ENCODE measurements at regions not wholly inside any gene's neighbourhood (a gene's known extent, or its start where the extent isn't known, plus 50 kb on each side); places are given as distances from the start of the nearest gene placed in this dataset.

DNA sequence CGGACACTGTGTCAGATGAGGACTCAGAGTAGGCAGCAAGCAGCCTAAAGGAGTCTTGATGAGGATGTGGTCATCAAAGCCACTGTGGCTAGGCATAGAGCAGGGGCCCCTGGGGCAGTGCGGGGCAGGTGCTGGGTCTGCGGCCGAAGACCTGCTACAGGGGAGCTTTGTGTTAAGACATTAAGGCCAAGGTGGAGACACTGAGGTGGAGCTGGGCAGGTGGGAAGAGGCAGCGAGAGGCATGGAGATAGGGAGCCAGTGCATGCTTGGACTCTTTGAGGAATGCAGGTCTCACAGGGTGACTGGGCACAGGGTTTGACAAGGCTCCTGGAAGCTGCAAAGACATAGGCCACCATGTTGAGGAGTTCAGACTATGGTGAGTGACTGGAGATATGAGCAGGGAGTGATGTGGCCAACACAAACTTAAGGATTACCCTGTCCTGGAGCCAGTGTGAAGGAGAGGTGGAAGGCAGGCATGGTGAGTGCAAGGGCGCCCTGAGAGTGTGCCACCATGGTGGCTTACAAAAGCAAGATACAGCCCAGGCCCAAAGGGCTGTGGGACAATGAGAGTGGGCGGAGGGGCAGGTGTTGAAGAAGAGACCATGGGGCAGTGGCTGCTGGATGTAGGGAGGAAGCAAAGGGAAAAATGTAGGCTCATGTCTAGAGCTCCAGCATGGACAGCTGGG, 450.9 kb upstream of the HS6ST1 start:
- no peak for DNase-seq

DNA sequence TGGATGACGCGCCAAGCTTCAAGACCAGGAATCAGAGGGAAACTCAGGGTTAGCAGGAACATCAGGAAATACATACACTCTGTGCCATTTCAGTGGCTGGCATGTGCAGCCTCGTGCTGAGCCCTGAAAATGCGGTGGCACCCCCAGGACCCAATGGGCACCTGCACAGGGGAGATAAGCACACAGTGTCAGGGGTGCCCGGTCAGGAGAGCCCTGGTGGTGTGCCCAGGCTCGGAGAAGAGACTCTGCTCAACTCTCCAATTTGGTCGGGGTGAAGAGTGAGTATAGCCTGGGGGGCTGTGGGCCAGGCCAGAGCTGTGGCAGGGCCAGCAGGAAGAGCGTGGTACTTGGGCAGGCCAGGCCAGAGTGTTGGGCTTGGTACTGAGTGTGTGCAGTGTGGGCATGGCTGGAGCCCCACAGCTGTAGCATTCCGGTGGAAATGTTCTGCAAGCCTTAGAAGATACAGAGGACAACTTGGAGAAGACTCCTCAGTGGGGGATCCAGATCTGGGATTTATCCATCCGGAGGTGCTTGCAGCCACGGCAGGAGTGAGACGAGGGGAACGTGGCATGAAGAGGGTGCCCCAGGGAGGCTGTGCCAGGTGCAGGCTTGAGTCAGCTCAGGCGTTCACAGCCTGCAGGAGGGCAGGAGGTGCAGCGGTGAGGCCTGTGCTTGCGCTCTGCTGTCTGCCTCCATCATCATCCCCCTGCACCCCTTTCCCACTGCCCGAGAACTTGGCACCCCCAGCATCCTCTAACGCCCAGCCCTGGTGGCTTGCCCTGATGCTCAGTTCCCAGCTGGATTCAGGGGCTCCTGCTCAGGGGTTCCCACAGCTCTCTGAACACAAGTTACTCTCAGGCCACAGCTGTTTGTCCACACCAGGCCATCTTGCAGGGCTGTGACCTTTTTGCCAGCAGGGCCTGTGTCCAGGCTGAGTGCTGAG, 451.7 kb upstream of the HS6ST1 start:
- DNase-seq, result no peak

DNA sequence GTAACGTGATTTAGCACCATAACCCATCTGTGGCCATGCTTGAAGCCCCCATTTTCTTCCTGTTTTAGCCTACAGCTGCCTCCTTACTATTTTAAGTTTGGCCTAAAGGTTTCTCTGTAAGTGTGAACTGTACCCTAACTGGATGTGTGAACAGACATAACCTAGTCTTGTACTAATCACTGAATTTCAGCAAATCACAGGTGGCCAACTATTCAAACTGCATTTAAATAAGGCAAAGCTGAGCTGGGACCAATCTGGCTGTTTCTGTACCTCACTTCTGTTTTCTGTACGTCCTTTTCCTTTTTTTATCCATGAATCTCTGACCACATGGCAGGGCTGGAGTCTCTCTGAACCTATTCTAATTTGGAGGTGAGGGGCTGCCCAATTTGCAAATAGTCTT, 452.7 kb upstream of the HS6ST1 start:
- no peak for DNase-seq

DNA sequence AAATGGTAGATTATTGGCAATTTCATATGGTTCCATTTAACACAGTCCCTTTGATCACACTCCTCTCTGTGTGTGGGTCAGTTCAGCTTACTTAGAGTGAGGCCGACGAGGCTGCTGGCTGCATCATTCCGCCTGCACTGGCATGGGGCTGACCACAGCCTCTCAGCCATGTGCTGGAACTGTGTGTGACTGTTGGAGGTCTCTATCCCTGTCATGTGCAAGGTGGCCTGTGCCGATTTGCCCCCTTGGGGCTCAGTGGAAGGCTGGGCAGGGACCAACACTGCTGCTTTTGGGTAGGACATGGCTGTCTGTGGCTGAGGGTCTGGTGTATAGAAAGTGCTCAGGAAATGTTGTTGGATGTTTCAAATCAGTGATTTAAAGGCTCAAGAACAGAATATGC, 454.0 kb upstream of the HS6ST1 start:
- no peak for DNase-seq

DNA sequence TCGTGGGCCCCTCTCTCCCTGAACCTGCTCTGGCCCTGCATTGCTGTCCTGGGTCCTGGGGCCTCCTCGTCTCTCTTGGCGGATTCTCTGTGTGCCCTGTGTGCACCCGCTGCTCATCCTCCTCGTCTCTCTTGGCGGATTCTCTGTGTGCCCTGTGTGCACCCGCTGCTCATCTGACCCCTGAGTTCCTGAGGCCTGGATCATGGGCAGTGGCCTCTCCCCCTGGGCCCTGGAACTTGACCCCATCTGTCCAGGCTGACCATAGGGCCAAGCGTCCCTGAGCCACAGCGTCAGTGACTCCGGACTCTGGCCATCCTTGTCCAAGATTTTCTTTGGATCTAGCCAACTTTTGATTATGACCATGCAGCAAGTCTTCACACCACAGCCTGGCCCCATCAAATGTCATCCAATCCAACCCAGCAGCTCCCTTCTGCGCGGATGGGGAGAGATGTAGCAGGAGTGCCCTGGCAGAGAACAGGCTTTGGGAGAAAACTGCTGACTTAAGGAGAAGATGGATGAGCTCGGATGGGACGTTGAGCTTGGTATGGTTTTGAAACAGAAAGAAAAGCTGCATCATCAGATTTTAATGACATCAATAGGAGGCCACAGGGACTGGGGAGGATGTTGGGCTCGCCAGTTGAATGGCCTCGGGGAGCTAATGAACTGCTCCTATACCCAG, 455.1 kb upstream of the HS6ST1 start:
- no peak for DNase-seq

DNA sequence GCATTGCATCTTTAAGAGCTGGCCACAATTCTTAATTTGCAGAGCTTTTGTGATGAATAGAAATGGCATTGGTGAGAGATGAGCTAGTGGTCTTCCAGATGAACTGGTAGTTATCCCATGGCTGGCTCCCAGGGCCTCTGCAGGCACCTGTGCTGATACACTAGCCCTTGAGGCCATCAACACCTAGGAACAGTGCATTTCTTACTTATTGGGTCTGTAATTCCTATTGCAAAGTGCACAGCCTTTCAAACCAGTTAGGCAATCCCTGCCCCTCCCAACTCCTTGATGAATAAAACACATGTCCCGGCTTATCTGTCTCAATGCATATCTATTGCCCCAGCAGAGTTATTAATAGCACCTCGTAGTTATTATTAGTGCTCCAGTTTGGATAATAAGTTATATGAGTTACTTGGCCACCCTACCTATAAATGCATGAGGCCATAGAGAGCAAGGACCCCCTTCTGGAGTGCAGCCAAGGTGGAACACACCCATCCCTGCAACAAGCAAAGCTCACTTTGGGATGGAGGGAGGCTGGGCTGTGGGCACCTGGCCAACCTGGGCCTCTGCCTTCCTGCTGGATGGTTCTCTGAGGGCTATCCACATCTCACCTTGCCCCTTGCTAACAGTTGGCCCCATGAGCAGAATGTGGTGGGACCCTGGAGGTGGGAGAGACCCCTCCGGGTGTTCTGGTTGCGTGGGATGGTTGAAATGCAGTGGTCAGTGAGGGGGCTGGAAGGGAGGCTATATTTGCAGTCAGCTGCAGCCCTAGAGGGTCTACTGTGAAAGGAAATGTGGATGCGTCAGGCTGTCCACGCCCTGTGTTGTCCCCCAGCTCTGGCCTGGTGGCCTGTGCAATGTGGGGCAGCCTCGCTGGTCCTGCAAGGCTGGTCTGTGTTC, 455.9 kb upstream of the HS6ST1 start:
- DNase-seq, result no peak

DNA sequence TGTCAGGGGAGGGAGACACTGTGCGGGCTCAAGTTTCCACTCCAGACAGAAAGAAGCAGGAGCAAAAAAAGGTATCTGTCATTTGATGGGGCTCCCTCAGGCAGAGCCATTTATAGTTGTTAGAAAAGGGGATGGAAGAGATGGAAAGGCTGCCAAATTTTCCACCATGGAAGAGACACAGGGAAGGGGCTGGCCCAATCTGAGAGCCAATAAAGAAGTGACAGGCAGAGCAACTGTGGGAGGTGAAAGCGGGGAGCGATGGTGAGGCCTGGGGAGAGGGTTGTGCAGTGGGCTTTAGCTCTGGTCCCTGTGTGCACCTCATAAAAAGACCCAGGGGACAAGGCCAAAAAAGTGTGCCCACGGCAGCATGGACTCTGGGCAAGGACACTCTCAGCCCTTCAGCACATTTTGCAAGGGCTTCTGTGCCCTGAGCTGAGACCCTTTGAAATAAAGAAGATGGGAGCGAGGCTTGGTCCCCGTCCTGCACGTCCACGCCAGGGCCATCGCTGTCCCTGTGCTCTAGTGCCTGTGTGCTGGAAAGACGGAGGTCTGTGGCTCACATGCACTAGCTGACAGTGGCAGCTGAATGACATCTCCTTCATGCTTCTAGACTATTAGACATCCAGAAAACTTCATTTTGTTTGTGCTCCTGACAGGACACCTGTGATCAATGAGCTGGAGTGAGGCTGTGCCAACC, 456.7 kb upstream of the HS6ST1 start:
- no peak for DNase-seq

DNA sequence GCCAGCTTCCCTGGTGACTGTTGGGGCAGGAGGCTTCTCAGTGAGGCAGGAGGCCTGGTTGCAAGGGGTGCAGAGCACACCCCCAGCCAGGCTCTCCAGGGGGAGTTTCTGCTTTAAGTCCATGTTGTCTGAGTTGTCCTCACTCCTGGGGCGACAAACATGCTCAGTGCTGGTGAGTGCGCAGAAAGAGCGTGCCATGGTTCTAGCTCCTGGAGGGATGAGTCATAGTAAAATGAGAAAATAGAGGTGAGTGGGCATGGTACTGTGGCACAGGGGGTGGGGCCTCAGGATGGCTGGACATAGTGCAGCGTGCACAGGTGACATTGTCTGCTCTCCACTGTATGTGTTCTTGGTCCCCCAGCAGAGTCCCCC, 457.2 kb upstream of the HS6ST1 start:
- no peak for DNase-seq

DNA sequence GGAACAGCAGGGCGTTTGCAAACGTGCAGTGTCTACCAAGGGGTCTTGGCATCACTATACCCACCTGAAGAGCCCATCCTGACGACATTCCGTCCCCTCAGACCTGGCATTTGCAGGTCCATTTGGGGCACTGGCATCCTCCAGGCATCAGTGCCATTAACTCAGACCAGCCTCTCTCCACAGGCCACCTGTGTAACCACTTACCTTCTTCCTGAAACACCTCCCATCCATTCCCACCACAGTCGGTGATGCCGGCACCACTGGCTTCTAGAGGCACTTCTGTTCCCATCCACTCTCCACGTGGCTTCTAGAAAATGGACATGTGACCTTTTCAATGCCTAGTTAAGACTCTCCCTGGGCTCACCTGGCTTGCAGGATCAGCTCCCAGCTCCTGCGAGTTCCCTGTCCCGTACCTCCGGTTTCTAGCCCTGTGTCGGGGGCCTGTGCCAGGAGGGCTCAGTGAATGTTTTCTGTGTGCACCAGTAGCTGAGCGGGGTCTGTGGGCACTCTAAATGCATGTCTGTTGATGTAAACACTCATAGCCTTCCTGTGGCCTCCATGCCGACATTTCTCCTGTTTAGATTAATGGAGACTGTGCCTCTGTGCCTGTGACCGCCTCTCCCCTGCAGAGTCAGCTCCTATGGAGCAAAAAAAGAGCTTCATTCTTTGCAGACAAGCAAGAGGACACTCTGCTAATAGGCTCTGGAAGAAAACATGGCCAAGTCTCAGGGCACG, 458.0 kb upstream of the HS6ST1 start:
- DNase-seq, result no peak

DNA sequence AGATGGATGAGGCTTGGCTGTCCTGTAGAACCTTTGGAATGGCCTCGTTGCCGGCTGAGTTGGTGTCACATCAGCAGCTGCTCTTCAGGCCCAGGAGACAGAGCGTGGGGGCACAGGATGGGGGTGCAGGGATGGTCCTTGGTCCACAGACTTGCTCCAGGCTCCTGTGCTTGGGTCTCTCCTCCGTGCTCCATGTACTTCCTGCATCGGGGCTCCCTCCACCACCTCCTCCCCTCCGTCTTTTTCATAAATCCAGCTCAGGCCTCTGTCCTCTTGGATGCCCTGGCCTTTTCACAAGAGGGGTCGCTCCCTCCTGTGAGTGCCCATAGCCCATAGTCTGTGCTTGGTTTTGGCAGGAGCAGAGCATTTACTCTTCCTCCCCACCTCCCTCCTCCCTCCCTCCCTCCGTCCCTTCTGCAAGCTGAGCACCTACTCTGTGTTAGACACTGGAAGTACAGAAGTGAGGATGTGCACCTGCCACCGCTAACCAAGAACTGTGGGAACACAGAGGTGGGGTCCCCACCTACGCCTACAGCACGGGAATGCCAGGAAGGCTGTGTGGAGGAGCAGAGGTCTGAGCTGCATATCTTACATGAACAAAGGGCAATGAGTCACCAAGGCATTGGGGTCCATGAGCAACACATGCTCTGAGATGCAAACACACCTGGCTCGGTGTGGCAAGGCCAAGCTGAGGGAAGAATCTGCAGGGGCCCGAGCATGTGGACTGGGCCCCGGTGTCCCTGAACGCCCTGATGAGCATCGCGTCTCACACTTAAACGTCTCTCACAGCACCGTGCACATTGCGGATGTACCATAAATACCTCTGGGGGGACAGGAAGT, 458.7 kb upstream of the HS6ST1 start:
- no peak for DNase-seq

DNA sequence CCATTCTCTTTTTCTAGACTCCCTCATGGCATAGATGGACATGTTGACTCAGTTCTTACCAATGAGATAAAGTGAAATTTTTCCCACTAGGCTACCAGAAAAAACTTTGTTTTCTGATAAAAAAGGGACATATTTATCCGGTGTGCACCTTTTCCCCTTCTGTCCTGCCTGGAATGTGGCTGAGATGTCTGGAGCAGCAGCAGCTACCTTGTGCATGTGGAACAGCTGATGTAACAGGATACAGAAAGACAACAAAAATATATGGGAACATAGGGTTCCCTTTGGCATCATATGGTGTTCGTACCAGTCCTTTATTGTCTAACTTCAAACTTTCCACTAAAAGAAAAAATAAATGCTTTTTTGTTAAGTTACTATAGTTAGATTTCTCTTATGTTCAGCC, 460.2 kb upstream of the HS6ST1 start:
- no peak for DNase-seq

DNA sequence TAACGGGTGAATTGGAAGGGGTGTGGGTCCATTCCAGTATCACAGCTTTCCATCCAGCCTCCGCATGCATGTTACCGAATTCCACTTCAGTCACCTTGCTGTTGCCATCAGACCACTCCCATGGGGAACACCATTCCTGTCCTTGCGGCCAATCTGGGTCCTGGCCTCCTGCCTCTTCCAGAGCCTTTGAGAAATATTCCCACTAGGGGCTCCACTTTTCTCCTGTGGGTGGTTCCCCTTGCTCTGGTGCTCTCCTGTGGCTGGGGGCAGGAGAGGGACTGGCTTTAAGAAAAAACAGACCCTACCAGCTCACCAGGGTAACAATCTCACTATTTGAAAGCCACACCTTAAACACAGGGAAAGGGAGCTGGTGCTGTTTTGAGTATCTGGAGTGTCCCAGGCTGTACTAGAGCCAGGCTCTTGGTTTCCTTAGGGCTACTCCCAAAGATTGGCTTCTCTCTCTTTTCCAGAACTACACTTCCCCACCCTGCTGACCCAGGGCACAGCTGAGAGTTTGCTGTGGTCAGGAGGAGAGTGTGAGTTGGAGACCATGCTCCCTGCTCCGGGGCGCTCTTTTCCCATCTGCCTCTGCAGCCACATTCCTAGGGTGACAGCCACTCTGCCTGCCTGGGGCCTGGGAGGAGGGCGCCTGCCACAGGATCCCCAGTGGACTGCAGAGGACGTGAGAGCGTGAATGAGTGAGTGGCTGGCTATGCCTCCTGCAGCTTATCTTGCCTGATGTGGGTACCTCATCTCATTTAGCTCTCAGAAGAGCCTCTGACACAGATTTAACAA, 460.8 kb upstream of the HS6ST1 start:
- DNase-seq, result no peak

DNA sequence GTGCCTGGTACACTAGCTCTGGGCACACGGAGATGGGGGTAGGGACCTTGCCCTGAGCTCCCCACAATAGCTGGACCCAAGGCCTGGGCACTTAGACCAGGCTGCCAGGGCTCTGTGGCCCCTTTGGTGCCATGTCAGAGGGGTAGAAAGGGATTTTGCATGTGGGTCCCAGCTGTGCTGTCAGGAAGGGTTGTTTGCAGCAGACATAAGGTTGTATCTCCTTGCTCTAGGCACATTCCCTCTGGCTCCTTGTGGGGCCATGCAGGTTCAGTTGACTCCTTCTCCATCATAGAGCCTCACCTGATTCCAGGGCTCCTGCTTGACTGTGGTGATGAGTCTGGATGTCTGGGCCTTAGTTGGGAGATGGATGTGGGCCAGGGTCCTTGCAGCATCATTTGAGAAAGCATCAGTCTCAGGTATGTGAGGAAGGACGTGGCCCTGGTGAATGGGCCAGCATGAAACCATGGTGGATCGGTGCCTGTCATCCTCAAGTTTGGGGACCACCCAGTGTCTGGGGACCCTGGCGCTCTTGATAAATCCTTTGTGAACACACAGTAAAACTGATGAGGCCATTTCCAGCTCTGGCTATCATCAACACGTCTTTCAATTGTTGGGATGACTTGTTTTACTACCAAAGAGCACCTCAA, 461.9 kb upstream of the HS6ST1 start:
- no peak for DNase-seq

DNA sequence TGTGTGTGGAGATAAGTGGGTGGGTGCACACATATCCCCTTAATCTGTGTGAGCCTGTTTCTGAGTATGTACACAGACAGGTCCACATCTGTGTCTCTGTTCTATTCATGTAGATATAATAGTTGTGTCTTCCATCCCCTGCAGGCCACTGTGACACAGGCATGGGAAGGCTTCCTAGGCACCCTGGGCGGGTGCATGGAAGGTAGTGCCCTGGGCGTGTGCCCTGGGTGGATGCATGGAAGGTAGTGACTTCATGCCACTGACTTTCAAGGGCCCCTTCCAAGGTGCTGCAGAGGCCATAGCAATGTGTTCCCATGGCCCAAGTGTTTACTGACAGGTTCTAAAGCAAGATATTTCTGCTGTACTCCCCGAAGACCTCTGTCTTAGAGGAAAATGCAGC, 462.5 kb upstream of the HS6ST1 start:
- no peak for DNase-seq

DNA sequence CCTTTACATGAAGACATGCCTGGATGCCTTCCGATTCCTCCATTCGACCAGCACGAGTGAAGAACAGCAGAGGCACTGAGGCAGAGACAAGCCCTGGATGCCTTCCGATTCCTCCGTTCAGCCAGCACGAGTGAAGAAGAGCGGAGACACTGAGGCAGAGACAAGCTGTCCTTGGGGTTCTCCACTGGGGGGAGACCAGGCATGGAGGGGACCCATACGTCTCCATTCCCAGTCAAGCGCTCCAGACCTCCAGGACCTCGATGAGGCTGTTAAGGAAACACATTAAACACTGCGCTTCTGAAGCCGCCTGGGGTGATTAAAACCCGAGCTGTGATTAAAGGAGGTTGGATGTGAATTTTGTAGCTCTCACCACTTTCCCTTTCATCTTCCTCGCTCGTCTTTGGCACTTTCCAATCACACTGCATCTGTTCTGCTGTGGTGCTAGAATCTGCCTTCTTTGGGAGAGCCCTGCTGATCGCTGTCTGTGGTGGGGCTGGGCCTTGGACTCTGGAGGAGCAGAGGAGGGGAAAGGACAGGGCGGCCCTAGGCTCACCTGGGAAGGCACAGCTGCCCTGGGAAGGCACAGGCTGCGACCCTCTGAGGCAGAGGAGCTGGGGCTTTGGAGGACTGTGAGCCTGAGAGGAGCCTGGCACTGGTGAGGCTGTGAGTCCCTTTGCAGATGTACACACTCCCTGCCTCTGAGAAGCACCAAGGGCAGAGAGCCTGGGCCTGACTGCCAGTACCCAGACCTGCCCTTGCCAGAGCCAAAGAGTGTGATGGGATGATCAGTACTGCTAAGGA, 463.1 kb upstream of the HS6ST1 start:
- DNase-seq, result no peak

DNA sequence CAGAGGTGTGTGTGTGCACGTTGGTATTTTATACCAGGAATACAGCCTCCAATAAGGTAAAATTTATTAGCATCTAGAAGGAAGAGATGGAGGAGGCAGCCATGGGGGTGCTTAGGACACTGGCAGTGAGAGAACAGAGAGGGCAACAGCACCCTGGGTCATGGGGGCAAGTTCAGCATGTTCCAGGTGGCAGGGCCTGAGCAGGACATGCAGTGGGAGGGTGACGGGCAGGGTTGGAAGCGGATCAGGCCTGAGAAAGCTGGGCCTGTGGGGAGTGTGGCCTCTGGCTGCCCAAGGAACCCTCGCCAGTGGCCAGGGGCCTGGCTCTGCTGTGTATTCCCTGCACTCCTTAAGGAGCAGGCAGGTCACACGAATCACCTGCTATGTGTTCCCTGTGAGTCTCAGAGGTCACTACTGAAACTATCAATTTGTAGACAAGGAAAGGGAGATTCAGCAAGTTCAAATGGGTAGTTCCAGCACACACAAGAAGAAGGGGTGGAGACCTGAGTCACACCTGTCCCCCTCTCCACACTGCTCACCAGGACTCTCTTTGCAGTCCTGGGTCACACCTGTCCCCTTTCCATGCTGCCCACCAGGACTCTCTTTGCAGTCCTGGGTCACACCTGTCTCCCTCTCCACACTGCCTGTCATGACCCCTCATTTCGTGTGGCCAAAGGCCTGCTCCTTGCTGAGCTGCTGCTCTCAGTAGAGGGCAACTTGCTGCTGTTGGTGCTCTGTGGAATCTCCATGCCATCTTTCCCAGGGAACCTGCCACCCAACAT, 463.9 kb upstream of the HS6ST1 start:
- no peak for DNase-seq

DNA sequence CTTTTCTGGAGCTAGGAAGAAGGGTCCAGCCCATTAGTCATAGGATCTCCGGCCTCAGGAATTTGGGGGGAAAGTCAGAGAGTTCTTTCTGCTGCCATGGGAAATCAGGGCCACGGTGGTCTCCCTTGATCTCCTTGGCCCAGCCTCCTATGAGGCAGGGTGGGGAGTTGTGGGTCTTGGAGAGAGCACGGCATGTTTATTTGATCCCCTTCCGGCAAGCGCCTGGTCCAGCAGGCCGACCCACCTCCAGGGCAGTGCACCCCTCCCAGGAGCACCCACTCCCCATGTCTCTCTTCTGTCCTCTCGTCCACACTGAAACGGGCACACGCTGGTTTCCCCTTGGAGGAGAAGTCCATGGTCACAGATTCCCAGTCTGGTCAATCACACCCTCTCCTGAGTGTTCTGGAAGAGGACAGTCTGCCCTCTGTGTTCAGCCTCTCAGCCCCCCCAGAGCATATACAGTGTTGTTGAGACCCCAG, 464.6 kb upstream of the HS6ST1 start:
- no peak for DNase-seq

Measured in GDM1 (cell line).